ENCODE measurements at regions not wholly inside any gene's neighbourhood (a gene's known extent, or its start where the extent isn't known, plus 50 kb on each side); places are given as distances from the start of the nearest gene placed in this dataset.

- TF ChIP-seq CTCF (IDR thresholded peaks at IDR 0.05) (no peak), EZH2 (IDR thresholded peaks at IDR 0.05; ENCODE audit: borderline replicate concordance, insufficient read depth, low read depth, low read length, poor library complexity, severe bottlenecking) (no peak)
These were observed 1001.7 kb downstream of the PCDH17 start for GRCh38 chr13:58633226-58633625.
